K562 (cell line): ENCODE measurements at regions not wholly inside any gene's neighbourhood (a gene's known extent, or its start where the extent isn't known, plus 50 kb on each side); places are given as distances from the start of the nearest gene placed in this dataset.

Experiments used
- ATAC-seq: fragments of 200-7000 bp; cut with Tn5 transposase; 3 replicates; pipeline ENCODE4 v1.9.1; 2020; ENCODE audit warnings: moderate library complexity
- BruUV-seq: library from RNA; stranded (reverse); fragments of 400-500 nt; replicated peaks from 2 replicates; lab custom pipeline; 2021; lab: Mats Ljungman, UMichigan
- CTCF ChIA-PET: fragments of 300-600 bp; formaldehyde crosslinking; extraction: SDS; loops from one replicate; lab custom pipeline; 2021; ENCODE audit warnings: low intra/inter-chr PET ratio; lab: Yijun Ruan, JAX
- POLR2A ChIA-PET: fragments of 300-600, 350-650 bp; sonication (Branson Sonifier 250); formaldehyde crosslinking; extraction: SDS; loops from one replicate; lab custom pipeline; 2021; ENCODE audit warnings: antibody characterized with exemption, inconsistent platforms; lab: Yijun Ruan, JAX
- DNase-seq, 4 experiments: peaks; one replicate each; pipeline versions ENCODE4 v3.0.0 to v3.0.0-alpha.2; 2011 to 2018; ENCODE audit warnings: low spot score in 3 of 4, mixed read lengths in 3 of 4; ENCODE audit errors: extremely low read depth in 1 of 4
- FAIRE-seq: peaks from 2 replicates; lab custom pipeline; 2011; peaks lifted over from hg19 to GRCh38; lab: Jason Lieb, UNC
- H2AFZ ChIP-seq: 2 replicates; pipeline ENCODE4 v1.6.0; 2011; ENCODE audit warnings: low read depth, low read length, control low read depth, inconsistent platforms
- H3K27ac ChIP-seq: fragments of 200-600 bp; 3 replicates; pipeline ENCODE4 v1.8.0; 2011; ENCODE audit warnings: low read depth, mild to moderate bottlenecking, control low read depth, inconsistent platforms, low read length, moderate library complexity, mixed read lengths; ENCODE audit errors: extremely low read depth
- H3K27me3 ChIP-seq, 2 experiments: fragments of 300-600 bp in 1 of 2; 2 replicates in 1 of 2; 3 replicates in 1 of 2; pipeline versions ENCODE4 v1.6.0 to v1.8.0; 2011; ENCODE audit warnings: inconsistent platforms in 2 of 2, low read length in 2 of 2, mild to moderate bottlenecking in 1 of 2, mixed read lengths in 1 of 2, moderate library complexity in 1 of 2; ENCODE audit not compliant: control insufficient read depth in 2 of 2, insufficient read depth in 2 of 2
- H3K36me3 ChIP-seq: fragments of 300-600 bp; 3 replicates; pipeline ENCODE4 v1.8.0; 2011; ENCODE audit warnings: mild to moderate bottlenecking, low read length, inconsistent platforms; ENCODE audit not compliant: control insufficient read depth, insufficient read depth
- H3K4me1 ChIP-seq, 2 experiments: fragments of 200-600 bp in 1 of 2; replicated peaks in 1 of 2; 2 replicates in 1 of 2; 3 replicates in 1 of 2; pipeline versions ENCODE4 v1.5.1 to v1.8.0; 2011; ENCODE audit warnings: inconsistent platforms in 2 of 2, low read length in 2 of 2, mild to moderate bottlenecking in 1 of 2, mixed read lengths in 1 of 2, moderate library complexity in 1 of 2; ENCODE audit not compliant: control insufficient read depth in 2 of 2, insufficient read depth in 2 of 2
- H3K4me2 ChIP-seq: 2 replicates; pipeline ENCODE4 v1.6.1; 2011; ENCODE audit warnings: low read length, control low read depth, inconsistent platforms, mixed read lengths; ENCODE audit not compliant: insufficient read depth
- H3K4me3 ChIP-seq: fragments of 200-600 bp; sonication (generic), shearing (Covaris generic); 2 replicates; pipeline ENCODE4 v1.5.1; 2016; ENCODE audit warnings: control low read depth, inconsistent platforms
- H3K79me2 ChIP-seq: fragments of 200-600 bp; 3 replicates; pipeline ENCODE4 v1.8.0; 2011; ENCODE audit warnings: low read length, inconsistent platforms; ENCODE audit not compliant: control insufficient read depth, insufficient read depth
- H3K9ac ChIP-seq, 2 experiments: 2 replicates each; pipeline versions ENCODE4 v1.6.0 to v1.6.1; 2011; ENCODE audit warnings: low read depth in 2 of 2, low read length in 2 of 2, control low read depth in 1 of 2, inconsistent platforms in 1 of 2, mild to moderate bottlenecking in 1 of 2, mixed read lengths in 1 of 2; ENCODE audit not compliant: insufficient read depth in 1 of 2
- H3K9me1 ChIP-seq: one replicate; pipeline ENCODE4 v1.6.0; 2011; ENCODE audit warnings: inconsistent platforms, mild to moderate bottlenecking, low read length, moderate library complexity; ENCODE audit not compliant: control insufficient read depth, insufficient read depth
- H3K9me3 ChIP-seq: replicated peaks from 2 replicates; pipeline ENCODE4 v1.5.1; 2011; ENCODE audit warnings: low read depth, low read length, inconsistent platforms; ENCODE audit not compliant: control insufficient read depth, insufficient read depth
- H4K20me1 ChIP-seq: replicated peaks from 2 replicates; pipeline ENCODE4 v1.6.1; 2011; ENCODE audit warnings: low read length, inconsistent platforms, mixed read lengths; ENCODE audit not compliant: control insufficient read depth, insufficient read depth
- GABPA ChIP-seq: fragments of 200-800 bp; sonication (Bioruptor generic); conservative IDR thresholded peaks from 2 replicates; pipeline ENCODE4 v1.6.1; 2016; ENCODE audit warnings: low read depth, missing genetic modification characterization, missing compliant biosample characterization
- MCM5 ChIP-seq: fragments of 450-650 bp; IDR thresholded peaks from 2 replicates; pipeline ENCODE4 v1.6.1; 2016; ENCODE audit warnings: low read depth
- MED1 ChIP-seq: sonication (generic); formaldehyde crosslinking; IDR thresholded peaks from 2 replicates; pipeline ENCODE4 v1.8.1; 2023; ENCODE audit warnings: missing genetic modification reagents, borderline replicate concordance
- MNT ChIP-seq, 2 experiments: fragments of 450-650 bp; conservative IDR thresholded peaks; 2 replicates each; pipeline ENCODE4 v1.6.1; 2017; ENCODE audit warnings: mild to moderate bottlenecking in 2 of 2, moderate library complexity in 2 of 2
- PHF21A ChIP-seq: fragments of 450-650 bp; IDR thresholded peaks from 2 replicates; pipeline ENCODE4 v1.6.1; 2017; ENCODE audit warnings: low read depth, borderline replicate concordance
- SRSF9 ChIP-seq: fragments of 200-400 bp; formaldehyde crosslinking; IDR thresholded peaks from 2 replicates; pipeline ENCODE4 v1.6.1; 2017; ENCODE audit warnings: low read depth, low read length, borderline replicate concordance
- U2AF2 ChIP-seq: fragments of 200-400 bp; formaldehyde crosslinking; optimal IDR thresholded peaks from 2 replicates; pipeline ENCODE3; 2017; ENCODE audit warnings: low read depth, mild to moderate bottlenecking, low read length
- XRCC3 ChIP-seq: fragments of 450-650 bp; IDR thresholded peaks from 2 replicates; pipeline ENCODE4 v1.6.1; 2017; ENCODE audit warnings: mild to moderate bottlenecking, moderate library complexity
- ZNF282 ChIP-seq: sonication (generic); formaldehyde crosslinking; IDR thresholded peaks from 2 replicates; pipeline ENCODE4 v1.8.1; 2023; ENCODE audit warnings: missing genetic modification reagents
- ZNF395 ChIP-seq: fragments of 200-800 bp; sonication (Bioruptor generic); IDR thresholded peaks from 2 replicates; pipeline ENCODE4 v1.6.1; 2017; ENCODE audit warnings: missing genetic modification characterization, missing compliant biosample characterization
- ZNF449 ChIP-seq: fragments of 250-450 bp; sonication (Bioruptor Pico); IDR thresholded peaks from 2 replicates; pipeline ENCODE4 v1.8.0; 2022; ENCODE audit warnings: moderate library complexity, mild to moderate bottlenecking, inconsistent platforms
- ZNF707 ChIP-seq: fragments of 250-450 bp; sonication (Bioruptor Pico); conservative IDR thresholded peaks from 2 replicates; pipeline ENCODE4 v1.8.0; 2022; ENCODE audit warnings: inconsistent platforms, mild to moderate bottlenecking, moderate library complexity
- WGBS: fragments of 100-300 bp; shearing (Covaris generic); methylation state at CpG from one replicate; pipeline ENCODE4 v1.1.6; 2016; ENCODE audit warnings: low coverage, mixed read lengths; ENCODE audit not compliant: insufficient coverage; ENCODE audit errors: missing lambda C conversion rate; 5-methylcytosine and 5-hydroxymethylcytosine counted together
- in situ Hi-C: fragments of 300-500 bp; cut with MboI; formaldehyde crosslinking; loops from 4 replicates; pipeline ENCODE4 v1.15.0; 2018; ENCODE audit warnings: inconsistent platforms, mixed read lengths
- intact Hi-C: fragments of 100-400 bp; cut with micrococcal nuclease; formaldehyde crosslinking; loops from 2 replicates; pipeline ENCODE4 v1.14.2; 2022
- TF ChIP-seq, protein P1 (sequence below): fragments of 450-650 bp; IDR thresholded peaks from 2 replicates; pipeline ENCODE4 v1.6.1; 2018; ENCODE audit warnings: mild to moderate bottlenecking, low read depth; ENCODE audit not compliant: partially characterized antibody
- TF ChIP-seq, protein P2 (sequence below): fragments of 250-450 bp; sonication (Bioruptor Pico); IDR thresholded peaks from 2 replicates; pipeline ENCODE4 v1.5.1; 2021; ENCODE audit warnings: mild to moderate bottlenecking

DNA sequence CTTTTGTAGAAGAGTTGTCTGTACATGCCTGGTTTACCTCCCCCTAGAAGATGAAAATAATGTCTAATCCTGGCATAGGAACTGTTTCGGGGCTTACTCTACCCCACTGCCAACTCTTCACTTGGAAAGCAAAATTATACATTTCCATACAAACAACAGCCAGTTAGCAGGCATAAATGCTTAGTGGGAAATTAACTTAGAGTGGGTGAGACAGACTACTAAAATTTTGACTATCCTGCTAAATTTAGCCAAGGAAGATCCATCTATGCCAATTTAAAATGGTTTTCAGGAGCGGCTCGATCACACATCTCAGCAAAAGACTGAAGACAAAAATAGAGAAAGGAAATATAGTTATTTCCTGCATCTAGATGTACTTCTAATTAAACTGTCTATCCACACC is 221.2 kb downstream of the TPBG start:
- intact Hi-C loops (loop anchor here (5.0 kb wide), 1 partner anchor 313 kb away; no protein-coding TSS in a partner anchor), in situ Hi-C loops (loop anchor here (25.0 kb wide), 1 partner anchor 477 kb away; the partner anchor contains the start of genes DOP1A and UBE3D)
- Histone ChIP-seq H3K4me3 (no peak overlapping the region), H3K27me3 (no peaks in the 10 kb centered on the region; a peak in 1 of 5 replicates), H3K4me1 (no peaks in the 10 kb centered on the region), H3K9me3 (no peaks in the 10 kb centered on the region), H3K9ac (no peak overlapping the region), H3K9me1 (no peaks in the 10 kb centered on the region), H3K4me2 (no peak overlapping the region), H3K27ac (no peak overlapping the region), H3K36me3 (no peaks in the 10 kb centered on the region), H3K79me2 (no peaks in the 10 kb centered on the region), H2AFZ (no peak overlapping the region), H4K20me1 (no peaks in the 10 kb centered on the region)
- 0% methylated on average over 3 of the region's 3 CpGs for WGBS
- DNase-seq (no peak), FAIRE-seq (no peak), ATAC-seq (no peak)
- no peak for TF ChIP-seq ZNF282 (CRISPR knock-in tag)
- no peak for TF ChIP-seq MCM5
- TF ChIP-seq ZNF707 (CRISPR knock-in tag), result no peak
- TF ChIP-seq U2AF2, result no peak
- TF ChIP-seq PHF21A, result no peak
- no peak for TF ChIP-seq ZNF449 (CRISPR knock-in tag)
- no peak for TF ChIP-seq ZNF395 (CRISPR knock-in tag)
- TF ChIP-seq, protein P1, sequence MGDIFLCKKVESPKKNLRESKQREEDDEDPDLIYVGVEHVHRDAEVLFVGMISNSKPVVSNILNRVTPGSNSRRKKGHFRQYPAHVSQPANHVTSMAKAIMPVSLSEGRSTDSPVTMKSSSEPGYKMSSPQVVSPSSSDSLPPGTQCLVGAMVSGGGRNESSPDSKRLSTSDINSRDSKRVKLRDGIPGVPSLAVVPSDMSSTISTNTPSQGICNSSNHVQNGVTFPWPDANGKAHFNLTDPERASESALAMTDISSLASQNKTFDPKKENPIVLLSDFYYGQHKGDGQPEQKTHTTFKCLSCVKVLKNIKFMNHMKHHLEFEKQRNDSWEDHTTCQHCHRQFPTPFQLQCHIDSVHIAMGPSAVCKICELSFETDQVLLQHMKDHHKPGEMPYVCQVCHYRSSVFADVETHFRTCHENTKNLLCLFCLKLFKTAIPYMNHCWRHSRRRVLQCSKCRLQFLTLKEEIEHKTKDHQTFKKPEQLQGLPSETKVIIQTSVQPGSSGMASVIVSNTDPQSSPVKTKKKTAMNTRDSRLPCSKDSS, result no peak
- TF ChIP-seq XRCC3, result no peak
- TF ChIP-seq, protein P2, sequence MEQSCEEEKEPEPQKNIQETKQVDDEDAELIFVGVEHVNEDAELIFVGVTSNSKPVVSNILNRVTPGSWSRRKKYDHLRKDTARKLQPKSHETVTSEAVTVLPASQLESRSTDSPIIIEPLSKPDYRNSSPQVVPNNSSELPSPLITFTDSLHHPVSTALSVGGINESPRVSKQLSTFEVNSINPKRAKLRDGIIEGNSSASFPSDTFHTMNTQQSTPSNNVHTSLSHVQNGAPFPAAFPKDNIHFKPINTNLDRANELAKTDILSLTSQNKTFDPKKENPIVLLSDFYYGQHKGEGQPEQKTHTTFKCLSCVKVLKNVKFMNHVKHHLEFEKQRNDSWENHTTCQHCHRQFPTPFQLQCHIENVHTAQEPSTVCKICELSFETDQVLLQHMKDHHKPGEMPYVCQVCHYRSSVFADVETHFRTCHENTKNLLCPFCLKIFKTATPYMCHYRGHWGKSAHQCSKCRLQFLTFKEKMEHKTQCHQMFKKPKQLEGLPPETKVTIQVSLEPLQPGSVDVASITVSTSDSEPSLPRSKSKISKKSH (CRISPR knock-in tag), result no peak
- no peak for TF ChIP-seq MED1 (CRISPR knock-in tag)
- no peak for TF ChIP-seq MNT (conservative IDR thresholded peaks at IDR 0.05)
- TF ChIP-seq SRSF9, result no peak
- TF ChIP-seq GABPA (tag), result no peak
- POLR2A ChIA-PET, result interaction anchor here (0.6 kb wide), 1 partner anchor 70 kb away, joined by 3 read pairs; no protein-coding TSS in a partner anchor
- no TSS peak for BruUV-seq
- CTCF ChIA-PET, result no interaction called here
